Thoracic aorta (tissue), 2 donors: ENCODE measurements at regions not wholly inside any gene's neighbourhood (a gene's known extent, or its start where the extent isn't known, plus 50 kb on each side); places are given as distances from the start of the nearest gene placed in this dataset.

Experiments
- ATAC-seq: fragments of 150-250 bp; one replicate; pipeline ENCODE4 v1.8.0; 2017; ENCODE audit warnings: low read depth; ENCODE audit not compliant: insufficient number of reproducible peaks, low FRiP score
- DNase-seq: peaks from one replicate; pipeline ENCODE4 v3.0.0-alpha.2; 2020; ENCODE audit warnings: low spot score
- H3K27ac ChIP-seq, 2 donors: fragments of 200-600 bp; sonication (generic); 1 replicate in 1 of 2; 2 replicates in 1 of 2; pipeline ENCODE4 v1.5.1; 2016; ENCODE audit warnings: mild to moderate bottlenecking in 2 of 2, moderate library complexity in 2 of 2
- H3K27me3 ChIP-seq: fragments of 200-600 bp; sonication (generic); replicated peaks from 2 replicates; pipeline ENCODE4 v1.6.0; 2016; ENCODE audit warnings: mild to moderate bottlenecking; ENCODE audit not compliant: insufficient read depth
- H3K36me3 ChIP-seq: fragments of 200-600 bp; sonication (generic); one replicate; pipeline ENCODE4 v1.5.1; 2016
- H3K4me1 ChIP-seq, 2 donors: fragments of 200-600 bp; sonication (generic); 1 replicate in 1 of 2; 2 replicates in 1 of 2; pipeline versions ENCODE4 v1.5.1 to v1.6.0; 2016; ENCODE audit warnings: low read depth in 2 of 2, mild to moderate bottlenecking in 1 of 2; ENCODE audit not compliant: control insufficient read depth in 1 of 2
- H3K4me3 ChIP-seq: fragments of 200-600 bp; sonication (generic); 2 replicates; pipeline ENCODE4 v1.5.1; 2016; ENCODE audit warnings: mild to moderate bottlenecking
- H3K9me3 ChIP-seq: fragments of 200-600 bp; sonication (generic); 2 replicates; pipeline ENCODE4 v1.5.1; 2016
- CTCF ChIP-seq: fragments of 200-600 bp; sonication (generic); IDR thresholded peaks from one replicate; pipeline ENCODE4 v1.5.1; 2019; ENCODE audit warnings: antibody characterized with exemption

DNA sequence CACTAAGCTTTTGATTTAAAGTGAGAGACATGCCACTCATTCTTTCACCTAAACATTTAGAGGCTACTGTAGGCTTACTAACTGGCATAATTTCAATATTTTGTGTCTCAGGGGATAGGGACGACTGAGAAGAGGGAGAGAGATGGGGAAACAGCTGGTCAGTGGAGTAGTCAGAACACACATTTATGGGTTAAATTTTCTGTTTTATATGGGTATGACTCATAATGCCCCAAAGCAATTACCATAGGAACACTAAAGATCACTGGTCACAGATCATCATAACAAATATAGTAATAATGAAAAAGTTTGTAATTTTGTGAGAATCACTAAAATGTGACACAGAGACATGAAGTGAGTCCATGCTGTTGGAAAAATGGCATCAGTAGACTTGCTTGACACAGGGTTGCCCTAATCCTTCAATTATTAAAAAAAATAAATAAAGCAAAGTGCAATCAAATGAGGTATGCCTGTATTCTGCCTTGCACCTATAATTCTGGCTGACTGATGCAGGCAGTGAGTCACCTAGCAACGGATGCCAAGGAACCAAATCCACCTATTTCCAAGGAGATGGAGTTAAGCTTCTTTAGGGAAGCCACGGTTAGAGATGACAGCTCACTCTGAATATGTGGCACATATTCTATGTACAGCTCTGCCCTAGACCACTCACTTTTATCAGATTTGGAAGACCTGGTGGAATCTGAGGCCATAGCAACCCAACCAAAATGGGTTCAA lies 166.1 kb downstream of the MARCHF11 start:
- Histone ChIP-seq H3K27ac (no peak overlapping the region), H3K36me3 (no peaks in the 10 kb centered on the region), H3K4me1 (no peaks in the 10 kb centered on the region), H3K4me3 (no peak overlapping the region), H3K27me3 (no peaks in the 10 kb centered on the region), H3K9me3 (peaks cover 10% of the 10 kb centered on the region)
- DNase-seq (no peak), ATAC-seq (no peak)
- TF ChIP-seq CTCF, result no peak

DNA sequence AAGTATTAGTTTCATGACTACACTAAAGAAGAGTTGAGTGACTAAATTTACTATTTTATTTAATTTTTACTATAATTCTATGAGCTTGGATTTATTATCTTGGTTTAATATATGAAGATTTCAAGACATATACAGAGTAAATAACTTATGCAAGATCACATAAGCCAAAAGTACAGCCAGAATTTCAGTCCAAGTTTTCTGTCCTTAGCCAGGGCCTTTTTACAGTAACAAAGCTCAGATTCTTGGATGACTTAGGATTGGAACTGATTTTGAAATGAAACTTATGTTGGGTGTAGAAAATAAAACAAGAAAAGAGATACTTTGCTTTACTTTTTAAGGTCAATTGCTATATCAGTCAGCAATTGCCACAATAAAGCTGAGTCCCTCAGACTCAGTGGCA lies 170.3 kb downstream of the MARCHF11 start:
- Histone ChIP-seq H3K4me1 (no peaks in the 10 kb centered on the region), H3K9me3 (peaks cover 10% of the 10 kb centered on the region), H3K27ac (no peak overlapping the region), H3K4me3 (no peak overlapping the region), H3K36me3 (no peaks in the 10 kb centered on the region), H3K27me3 (no peaks in the 10 kb centered on the region)
- DNase-seq, result no peak
- no peak for ATAC-seq
- no peak for TF ChIP-seq CTCF

DNA sequence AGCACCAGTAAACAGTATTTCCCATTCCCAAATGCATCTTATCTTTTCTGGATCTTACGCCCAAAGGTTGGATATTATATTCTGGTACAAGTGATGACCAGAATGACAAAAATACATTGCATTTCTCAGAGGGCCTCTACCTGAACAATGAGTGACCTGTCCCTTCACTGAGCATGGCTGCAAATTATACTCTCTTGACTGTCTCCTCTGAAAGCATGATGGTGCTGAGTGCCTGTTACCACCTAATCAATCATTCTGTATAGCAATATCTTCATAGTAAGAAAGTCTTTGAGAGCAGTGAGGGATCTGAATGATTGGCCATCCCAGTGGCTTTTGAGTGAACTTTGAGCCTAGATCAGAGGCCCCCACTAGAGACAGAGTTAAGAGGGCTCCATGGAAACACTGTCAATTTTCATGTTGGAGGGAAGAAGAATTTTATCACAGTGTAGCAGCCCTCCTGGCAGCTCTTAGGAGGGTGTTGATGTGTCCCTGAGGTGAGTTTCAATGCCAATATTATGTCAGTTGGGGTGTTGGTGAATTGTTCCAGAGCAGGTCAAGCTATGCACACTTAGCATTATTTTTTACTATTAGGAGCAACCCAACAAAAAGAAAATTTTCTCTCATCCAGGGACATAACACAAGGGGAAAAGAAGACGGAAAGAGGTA lies 171.7 kb downstream of the MARCHF11 start:
- ATAC-seq (no peak), DNase-seq (no peak)
- Histone ChIP-seq H3K4me3 (no peak overlapping the region), H3K36me3 (no peaks in the 10 kb centered on the region), H3K27ac (no peak overlapping the region), H3K27me3 (no peaks in the 10 kb centered on the region), H3K4me1 (no peaks in the 10 kb centered on the region), H3K9me3 (peaks cover 10% of the 10 kb centered on the region)
- no peak for TF ChIP-seq CTCF

DNA sequence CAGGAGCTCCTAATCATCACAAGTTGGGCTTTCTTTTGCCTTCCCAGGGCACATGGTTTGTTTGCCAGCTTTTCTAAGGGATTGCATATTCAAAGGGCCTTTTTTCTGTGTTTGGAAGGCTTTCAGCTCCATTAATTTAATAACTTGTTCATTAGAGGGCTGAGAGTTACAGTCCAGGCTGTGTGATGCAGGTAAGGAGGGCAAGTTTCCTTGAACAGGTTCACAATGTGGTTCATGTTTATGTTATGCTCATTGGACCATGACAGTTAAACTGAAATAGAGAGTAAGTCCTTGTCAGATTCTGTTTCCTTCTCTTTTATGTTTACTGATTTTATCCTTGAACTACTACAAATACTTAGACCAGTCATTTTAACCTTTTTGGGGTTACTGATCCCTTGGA lies 174.4 kb downstream of the MARCHF11 start:
- Histone ChIP-seq H3K4me3 (no peak overlapping the region), H3K27me3 (no peaks in the 10 kb centered on the region), H3K27ac (no peak overlapping the region), H3K9me3 (peaks cover 10% of the 10 kb centered on the region), H3K36me3 (no peaks in the 10 kb centered on the region), H3K4me1 (no peaks in the 10 kb centered on the region)
- no peak for TF ChIP-seq CTCF
- ATAC-seq (no peak), DNase-seq (no peak)

- ATAC-seq, result no peak
- Histone ChIP-seq H3K9me3 (no peaks in the 10 kb centered on the region), H3K27ac (no peak overlapping the region), H3K4me3 (no peak overlapping the region), H3K4me1 (no peaks in the 10 kb centered on the region), H3K27me3 (no peaks in the 10 kb centered on the region), H3K36me3 (no peaks in the 10 kb centered on the region)
- TF ChIP-seq CTCF, result no peak
- no peak for DNase-seq
Measured at GRCh38 chr5:16000056-16000455, 179.5 kb downstream of the MARCHF11 start.
